ENCODE measurements at regions not wholly inside any gene's neighbourhood (a gene's known extent, or its start where the extent isn't known, plus 50 kb on each side); places are given as distances from the start of the nearest gene placed in this dataset.

DNA sequence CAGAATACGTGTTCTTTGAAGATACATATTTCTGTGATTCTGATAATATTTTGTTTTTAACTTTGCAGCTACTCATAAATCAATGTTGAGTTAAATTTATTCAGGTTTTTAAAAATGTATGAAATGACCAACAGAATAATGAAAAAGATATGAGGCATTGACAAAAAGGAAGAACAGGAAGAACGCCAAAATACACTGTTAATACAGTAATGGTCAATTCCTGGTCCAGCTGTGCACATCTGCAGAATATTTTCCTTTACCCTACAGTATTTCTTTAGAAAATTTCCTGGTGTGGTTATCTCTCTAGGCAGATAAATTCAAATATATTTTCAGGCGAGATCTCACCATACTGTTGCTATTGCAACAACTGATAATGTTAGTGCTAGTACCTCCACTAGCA lies 203.2 kb upstream of the DGKB start:
- CTCF ChIA-PET = no interaction called here
- Histone ChIP-seq H2AFZ (ENCODE audit: insufficient read depth, low read depth, low read length, poor library complexity, severe bottlenecking) (no peak overlapping the region), H3K27ac (ENCODE audit: low read length in 2 of 2) (no peak overlapping the region), H3K36me3 (replicated peaks in 1 of 2; ENCODE audit: control extremely low read depth in 1 of 2, control insufficient read depth in 1 of 2, extremely low read depth in 1 of 2, insufficient read depth in 2 of 2, low read length in 1 of 2) (no peaks in the 10 kb centered on the region), H3K27me3 (replicated peaks in 1 of 4; ENCODE audit: control extremely low read depth in 1 of 4, control insufficient read depth in 3 of 4, insufficient read depth in 4 of 4, low read length in 3 of 4) (no peaks in the 10 kb centered on the region), H3K4me2 (replicated peaks; ENCODE audit: low read depth, low read length, poor library complexity, severe bottlenecking) (no peak overlapping the region), H3K9ac (ENCODE audit: low read length) (no peak overlapping the region), H3K79me2 (ENCODE audit: control insufficient read depth, insufficient read depth, low read length) (no peaks in the 10 kb centered on the region), H3K4me3 (ENCODE audit: control extremely low read depth in 1 of 5, extremely low read depth in 1 of 5, insufficient read depth in 1 of 5, low read depth in 2 of 5, low read length in 4 of 5) (no peak overlapping the region), H4K20me1 (ENCODE audit: control insufficient read depth, insufficient read depth, low read length, poor library complexity, severe bottlenecking) (no peaks in the 10 kb centered on the region), H3K9me3 (ENCODE audit: control extremely low read depth in 1 of 3, control insufficient read depth in 2 of 3, insufficient read depth in 1 of 3, low read length in 2 of 3) (peaks cover 0 to 1% (median 0%) of the 10 kb centered on the region in 3 donors), H3K4me1 (ENCODE audit: control insufficient read depth in 2 of 2, insufficient read depth in 2 of 2, low read length in 2 of 2) (no peaks in the 10 kb centered on the region)
- POLR2A ChIA-PET = no interaction called here
- no peaks in the 10 kb centered on the region for H3K4me1 Mint-ChIP-seq
- no peak overlapping the region for H3K27ac Mint-ChIP-seq
- peaks cover 12% of the 10 kb centered on the region for H3K9me3 Mint-ChIP-seq (ENCODE audit: insufficient read depth)
- H3K4me3 Mint-ChIP-seq = no peak overlapping the region
- no peak for ATAC-seq (ENCODE audit: low read depth)
- no peak for DNase-seq
- intact Hi-C loops (cut with micrococcal nuclease) = no loop called here
- H3K27me3 Mint-ChIP-seq = no peaks in the 10 kb centered on the region
- TF ChIP-seq, protein P1, sequence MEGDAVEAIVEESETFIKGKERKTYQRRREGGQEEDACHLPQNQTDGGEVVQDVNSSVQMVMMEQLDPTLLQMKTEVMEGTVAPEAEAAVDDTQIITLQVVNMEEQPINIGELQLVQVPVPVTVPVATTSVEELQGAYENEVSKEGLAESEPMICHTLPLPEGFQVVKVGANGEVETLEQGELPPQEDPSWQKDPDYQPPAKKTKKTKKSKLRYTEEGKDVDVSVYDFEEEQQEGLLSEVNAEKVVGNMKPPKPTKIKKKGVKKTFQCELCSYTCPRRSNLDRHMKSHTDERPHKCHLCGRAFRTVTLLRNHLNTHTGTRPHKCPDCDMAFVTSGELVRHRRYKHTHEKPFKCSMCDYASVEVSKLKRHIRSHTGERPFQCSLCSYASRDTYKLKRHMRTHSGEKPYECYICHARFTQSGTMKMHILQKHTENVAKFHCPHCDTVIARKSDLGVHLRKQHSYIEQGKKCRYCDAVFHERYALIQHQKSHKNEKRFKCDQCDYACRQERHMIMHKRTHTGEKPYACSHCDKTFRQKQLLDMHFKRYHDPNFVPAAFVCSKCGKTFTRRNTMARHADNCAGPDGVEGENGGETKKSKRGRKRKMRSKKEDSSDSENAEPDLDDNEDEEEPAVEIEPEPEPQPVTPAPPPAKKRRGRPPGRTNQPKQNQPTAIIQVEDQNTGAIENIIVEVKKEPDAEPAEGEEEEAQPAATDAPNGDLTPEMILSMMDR (IDR thresholded peaks at IDR 0.05) = no peak
- no peak for TF ChIP-seq EZH2 (IDR thresholded peaks at IDR 0.05; ENCODE audit: borderline replicate concordance, insufficient read depth, low read depth, low read length, poor library complexity, severe bottlenecking)
- WGBS (ENCODE audit: insufficient coverage) = no CpG with 5 or more reads among the region's 3 CpGs

DNA sequence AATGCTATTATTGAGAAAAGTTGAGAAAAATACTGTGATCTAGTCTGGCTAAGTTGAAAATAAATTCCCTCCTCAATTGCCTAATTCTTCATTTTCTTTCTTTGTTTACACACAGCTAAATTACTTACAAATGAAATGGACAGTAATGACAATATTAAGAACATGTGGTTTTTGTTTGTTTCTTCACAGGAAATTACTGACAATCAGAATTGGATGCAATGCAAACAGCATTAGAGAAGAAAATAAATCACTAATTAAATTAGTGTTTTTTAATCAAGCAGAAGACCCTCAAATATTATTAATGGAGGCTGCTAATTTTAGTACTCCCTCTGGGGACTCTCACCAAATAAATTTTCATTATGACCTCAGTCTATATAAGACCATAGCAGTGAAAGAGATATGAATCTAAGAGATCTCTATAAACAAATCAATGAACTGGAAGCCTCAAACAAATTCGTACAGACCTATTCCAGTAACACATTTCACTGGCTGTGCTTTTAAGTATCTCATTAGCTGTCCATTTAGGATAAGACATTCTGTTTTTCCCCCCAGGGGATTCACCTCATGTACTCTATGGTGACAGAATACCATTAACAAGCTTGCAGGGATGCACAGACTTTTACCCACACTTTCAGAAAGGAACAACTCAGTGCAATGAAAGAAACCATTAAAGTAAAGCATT lies 202.0 kb upstream of the DGKB start:
- no peak for TF ChIP-seq EZH2 (IDR thresholded peaks at IDR 0.05; ENCODE audit: borderline replicate concordance, insufficient read depth, low read depth, low read length, poor library complexity, severe bottlenecking)
- TF ChIP-seq, protein P1 (IDR thresholded peaks at IDR 0.05) = no peak
- CTCF ChIA-PET = no interaction called here
- intact Hi-C loops (cut with micrococcal nuclease) = no loop called here
- H3K9ac ChIP-seq (ENCODE audit: low read length) = no peak overlapping the region
- no peak for ATAC-seq (ENCODE audit: low read depth)
- no peak overlapping the region for H3K4me3 ChIP-seq (ENCODE audit: control extremely low read depth in 1 of 5, extremely low read depth in 1 of 5, insufficient read depth in 1 of 5, low read depth in 2 of 5, low read length in 4 of 5)
- no peak overlapping the region for H3K27ac ChIP-seq (ENCODE audit: low read length in 2 of 2)
- no peaks in the 10 kb centered on the region for H4K20me1 ChIP-seq (ENCODE audit: control insufficient read depth, insufficient read depth, low read length, poor library complexity, severe bottlenecking)
- Mint-ChIP-seq H3K4me3 (no peak overlapping the region), H3K9me3 (ENCODE audit: insufficient read depth) (peaks cover 12% of the 10 kb centered on the region), H3K27ac (no peak overlapping the region), H3K4me1 (no peaks in the 10 kb centered on the region), H3K27me3 (no peaks in the 10 kb centered on the region)
- H3K4me2 ChIP-seq (replicated peaks; ENCODE audit: low read depth, low read length, poor library complexity, severe bottlenecking) = no peak overlapping the region
- H3K36me3 ChIP-seq (replicated peaks in 1 of 2; ENCODE audit: control extremely low read depth in 1 of 2, control insufficient read depth in 1 of 2, extremely low read depth in 1 of 2, insufficient read depth in 2 of 2, low read length in 1 of 2) = no peaks in the 10 kb centered on the region
- no peak for DNase-seq
- no peaks in the 10 kb centered on the region for H3K79me2 ChIP-seq (ENCODE audit: control insufficient read depth, insufficient read depth, low read length)
- POLR2A ChIA-PET = no interaction called here
- H2AFZ ChIP-seq (ENCODE audit: insufficient read depth, low read depth, low read length, poor library complexity, severe bottlenecking) = no peak overlapping the region
- no peaks in the 10 kb centered on the region for H3K4me1 ChIP-seq (ENCODE audit: control insufficient read depth in 2 of 2, insufficient read depth in 2 of 2, low read length in 2 of 2)
- WGBS (ENCODE audit: insufficient coverage) = no CpG with 5 or more reads among the region's 1 CpG
- H3K9me3 ChIP-seq (ENCODE audit: control extremely low read depth in 1 of 3, control insufficient read depth in 2 of 3, insufficient read depth in 1 of 3, low read length in 2 of 3) = peaks cover 0 to 1% (median 0%) of the 10 kb centered on the region in 3 donors
- no peaks in the 10 kb centered on the region for H3K27me3 ChIP-seq (replicated peaks in 1 of 4; ENCODE audit: control extremely low read depth in 1 of 4, control insufficient read depth in 3 of 4, insufficient read depth in 4 of 4, low read length in 3 of 4)

All from B cell (primary cell).